Adrenal gland (tissue), 9 donors: ENCODE measurements at regions not wholly inside any gene's neighbourhood (a gene's known extent, or its start where the extent isn't known, plus 50 kb on each side); places are given as distances from the start of the nearest gene placed in this dataset.
"Not testable (repeated sequence)": the region's sequence is repeated elsewhere in the genome, so short reads cannot be mapped to it uniquely, and the experiment has no call there.

Experiments used
- DNase-seq, 7 donors: peaks; one replicate each; pipeline ENCODE4 v3.0.0-alpha.2; 2019 to 2020
- H3K27ac ChIP-seq, 5 donors: fragments of 200-600 bp; sonication (generic) in 4 of 5; 1 replicate in 3 of 5; 2 replicates in 2 of 5; pipeline versions ENCODE4 v1.5.1 to v1.8.0; 2016 to 2020; ENCODE audit warnings: mild to moderate bottlenecking in 1 of 5
- H3K27me3 ChIP-seq: fragments of 200-600 bp; 2 replicates; pipeline ENCODE4 v1.8.0; 2021
- H3K36me3 ChIP-seq, 2 donors: fragments of 200-600 bp; replicated peaks in 1 of 2; 1 replicate in 1 of 2; 2 replicates in 1 of 2; pipeline versions ENCODE4 v1.5.1 to v1.8.0; 2018 to 2022
- H3K4me1 ChIP-seq, 2 donors: fragments of 200-600 bp; replicated peaks in 1 of 2; 1 replicate in 1 of 2; 2 replicates in 1 of 2; pipeline versions ENCODE4 v1.5.1 to v1.8.0; 2018 to 2021
- H3K4me3 ChIP-seq, 4 donors: fragments of 200-600 bp; sonication (generic) in 3 of 4; one replicate each; pipeline ENCODE4 v1.5.1; 2016 to 2018
- H3K9me3 ChIP-seq, 3 donors: fragments of 200-600 bp; sonication (generic) in 1 of 3; replicated peaks in 1 of 3; 1 replicate in 2 of 3; 2 replicates in 1 of 3; pipeline versions ENCODE4 v1.5.1 to v1.8.0; 2016 to 2021
- CTCF ChIP-seq, 6 experiments: fragments of 450-650 bp in 4 of 6; fragments of 200-600 bp in 2 of 6; sonication (generic) in 1 of 6; IDR thresholded peaks; 1 replicate in 5 of 6; 2 replicates in 1 of 6; pipeline versions ENCODE4 v1.5.1 to v1.8.0; 2016 to 2021; ENCODE audit warnings: antibody characterized with exemption in 6 of 6, mild to moderate bottlenecking in 2 of 6, moderate library complexity in 1 of 6
- POLR2A ChIP-seq, 2 donors: fragments of 450-650 bp; IDR thresholded peaks; one replicate each; pipeline ENCODE4 v1.6.1; 2017; ENCODE audit warnings: antibody characterized with exemption in 2 of 2, mild to moderate bottlenecking in 2 of 2, moderate library complexity in 1 of 2
- WGBS, 4 donors: extraction: QIAGEN DNeasy Blood & Tissue Kit in 2 of 4; methylation state at CpG; one replicate each; pipeline versions ENCODE4 v1.1.5 to v1.1.7; 2013 to 2017; 5-methylcytosine and 5-hydroxymethylcytosine counted together
- intact Hi-C, 2 donors: fragments of 100-400 bp; cut with DNase I; formaldehyde crosslinking; loops; one replicate each; pipeline versions ENCODE4 v1.14.1 to v1.15.0; 2022 to 2023
- donor health status: healthy with polysubstance abuse.
- donor health status: Bipolar disorder and iron deficiency.
- donor health status: DM: yes; HTN: yes; CAD: no.
- donor health status: DM: no; HTN: no; CAD: no.
- donor health status: DM: no; HTN: no; CAD: no.

DNA sequence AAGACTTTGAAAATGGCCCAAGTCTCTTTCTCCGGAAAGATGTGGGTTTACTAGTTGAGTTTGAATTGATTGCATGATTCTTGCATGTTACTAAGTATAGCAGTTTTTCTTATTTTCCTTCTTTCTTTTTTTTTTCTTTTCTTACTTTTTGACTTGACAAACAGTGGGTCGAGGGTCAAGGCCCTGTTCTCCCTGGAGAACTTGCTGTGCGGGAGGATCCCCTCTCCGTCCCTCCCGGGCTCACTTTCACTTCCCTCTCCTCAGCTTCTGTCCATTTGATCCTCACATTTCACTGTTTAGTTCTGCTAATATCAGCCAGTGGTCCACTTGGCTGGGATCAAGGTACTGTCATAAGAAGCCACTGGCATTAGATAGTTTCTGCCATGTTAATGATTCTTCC is 767.4 kb downstream of the TDRD15 start:
- TF ChIP-seq CTCF (IDR thresholded peaks at IDR 0.05), result no peak
- TF ChIP-seq POLR2A (IDR thresholded peaks at IDR 0.05), result no peak
- Histone ChIP-seq H3K4me3 (no peak overlapping the region), H3K9me3 (no peaks in the 10 kb centered on the region), H3K27ac (no peak overlapping the region), H3K36me3 (no peaks in the 10 kb centered on the region), H3K4me1 (no peaks in the 10 kb centered on the region), H3K27me3 (no peaks in the 10 kb centered on the region)
- no peak for DNase-seq
- 42 to 53% (median 49%) methylated on average over 5 of the region's 5 CpGs for WGBS, 4 donors
- intact Hi-C loops, result no loop called here

DNA sequence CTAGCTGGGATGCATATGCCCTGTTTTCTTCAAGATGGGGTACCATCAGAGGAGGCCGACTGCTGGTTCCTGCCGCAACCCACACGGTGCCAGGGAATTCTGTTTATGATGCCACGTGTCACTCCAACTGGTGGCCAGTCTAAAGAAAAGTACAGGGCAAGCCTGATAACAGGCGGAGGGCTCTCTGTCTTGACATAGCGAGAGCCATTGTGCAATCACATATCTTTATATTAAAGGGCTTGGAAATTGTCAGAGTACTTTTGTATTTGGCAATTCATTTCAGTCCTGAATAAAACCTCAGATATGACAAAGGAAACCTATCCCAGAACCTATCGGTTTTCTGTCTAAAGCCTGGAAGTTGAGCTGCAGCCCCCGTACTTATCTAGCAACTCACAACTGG is 768.4 kb downstream of the TDRD15 start:
- no peak for DNase-seq
- Histone ChIP-seq H3K36me3 (no peaks in the 10 kb centered on the region), H3K4me1 (no peaks in the 10 kb centered on the region), H3K27me3 (no peaks in the 10 kb centered on the region), H3K4me3 (no peak overlapping the region), H3K9me3 (no peaks in the 10 kb centered on the region), H3K27ac (no peak overlapping the region)
- intact Hi-C loops, result no loop called here
- WGBS, 4 donors, result 77 to 86% (median 82%) methylated on average over 6 to 8 of the region's 8 CpGs
- no peak for TF ChIP-seq POLR2A (IDR thresholded peaks at IDR 0.05)
- no peak for TF ChIP-seq CTCF (IDR thresholded peaks at IDR 0.05)

- Histone ChIP-seq H3K27me3 (no peaks in the 10 kb centered on the region), H3K36me3 (no peaks in the 10 kb centered on the region), H3K4me3 (no peak overlapping the region), H3K4me1 (no peaks in the 10 kb centered on the region), H3K27ac (no peak overlapping the region), H3K9me3 (no peaks in the 10 kb centered on the region)
- no peak for DNase-seq
- no peak for TF ChIP-seq CTCF (IDR thresholded peaks at IDR 0.05)
- no peak for TF ChIP-seq POLR2A (IDR thresholded peaks at IDR 0.05)
- WGBS, 4 donors, result 83 to 89% (median 86%) methylated on average over 5 of the region's 5 CpGs
- intact Hi-C loops, result no loop called here
Observed at GRCh38 chr2:21895200-21895599, 771.4 kb downstream of the TDRD15 start.

- intact Hi-C loops, H3K36me3 ChIP-seq, H3K4me1 ChIP-seq, H3K27me3 ChIP-seq, H3K9me3 ChIP-seq, DNase-seq, H3K27ac ChIP-seq, H3K4me3 ChIP-seq: not testable (repeated sequence)
- WGBS, 4 donors, result 86 to 94% (median 90%) methylated on average over 19 to 26 of the region's 26 CpGs
Observed at GRCh38 chr2:21908712-21909380, 785.1 kb downstream of the TDRD15 start.

DNA sequence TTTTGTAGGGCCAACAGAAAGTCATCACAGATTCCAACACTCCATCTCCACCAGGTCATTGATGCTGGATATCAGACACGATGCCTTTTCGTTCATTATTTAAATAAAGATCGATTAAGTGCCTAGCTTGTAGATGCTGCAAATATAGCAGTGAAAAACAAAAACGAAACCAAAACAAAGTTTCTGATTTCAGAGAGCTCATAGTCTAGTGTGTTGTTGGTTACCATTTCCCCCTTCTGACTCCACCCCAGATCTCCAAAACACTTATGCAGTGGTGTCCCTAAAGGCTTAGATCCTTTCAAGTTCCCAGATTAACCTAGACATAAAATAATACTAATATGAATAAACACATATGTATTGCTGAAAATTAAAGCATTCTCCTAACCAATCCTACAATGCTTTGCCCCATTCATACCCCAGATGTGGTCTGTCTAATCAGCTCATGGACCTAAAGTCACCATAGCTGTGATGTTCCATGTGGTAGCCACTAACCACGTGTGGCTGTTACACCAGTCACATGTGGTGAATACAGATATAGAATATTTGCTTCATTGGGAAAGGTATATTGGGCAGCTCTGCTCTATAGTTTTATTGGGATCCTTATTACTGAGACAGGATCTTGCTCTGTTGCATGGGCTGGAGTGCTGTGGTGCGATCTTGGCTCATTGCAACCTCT is 787.2 kb downstream of the TDRD15 start:
- H3K27ac ChIP-seq, result no peak overlapping the region
- 73 to 77% (median 76%) methylated on average over 6 of the region's 6 CpGs for WGBS, 4 donors
- H3K27me3 ChIP-seq, result no peaks in the 10 kb centered on the region
- H3K36me3 ChIP-seq, result no peaks in the 10 kb centered on the region
- DNase-seq, result no peak
- H3K4me3 ChIP-seq, result no peak overlapping the region
- no peaks in the 10 kb centered on the region for H3K9me3 ChIP-seq
- H3K4me1 ChIP-seq, result no peaks in the 10 kb centered on the region
- TF ChIP-seq CTCF (IDR thresholded peaks at IDR 0.05) (no peak), POLR2A (IDR thresholded peaks at IDR 0.05) (no peak)
- intact Hi-C loops, result no loop called here
